Ureter (tissue), 1 donor: ENCODE measurements at regions not wholly inside any gene's neighbourhood (a gene's known extent, or its start where the extent isn't known, plus 50 kb on each side); places are given as distances from the start of the nearest gene placed in this dataset.
"Not testable (repeated sequence)": the region's sequence is repeated elsewhere in the genome, so short reads cannot be mapped to it uniquely, and the experiment has no call there.

Source experiments
- DNase-seq: peaks from one replicate; pipeline ENCODE4 v3.0.0-alpha.2; 2020; ENCODE audit warnings: low spot score
- donor health status: DM: yes; HTN: yes; CAD: no.

GRCh38 chr13:78085434-78086225, 167.0 kb upstream of the EDNRB start:
- no peak for DNase-seq

- no peak for DNase-seq
Measured at GRCh38 chr13:78084401-78084800, 165.8 kb upstream of the EDNRB start.

GRCh38 chr13:78078168-78078567, 159.5 kb upstream of the EDNRB start:
- DNase-seq: no peak

GRCh38 chr13:78067290-78067689, 148.7 kb upstream of the EDNRB start:
- DNase-seq: no peak

- no peak for DNase-seq
Measured at GRCh38 chr13:78065141-78065540, 146.5 kb upstream of the EDNRB start.

- no peak for DNase-seq
Measured at GRCh38 chr13:78061806-78062205, 143.2 kb upstream of the EDNRB start.

GRCh38 chr13:78060966-78061365, 142.3 kb upstream of the EDNRB start:
- no peak for DNase-seq

GRCh38 chr13:78056865-78057264, 138.2 kb upstream of the EDNRB start:
- not testable (repeated sequence) for DNase-seq

- DNase-seq: no peak
Measured at GRCh38 chr13:78054157-78054556, 135.5 kb upstream of the EDNRB start.

- no peak for DNase-seq
Measured at GRCh38 chr13:78047151-78047550, 128.5 kb upstream of the EDNRB start.

- no peak for DNase-seq
Measured at GRCh38 chr13:78046331-78046730, 127.7 kb upstream of the EDNRB start.

GRCh38 chr13:78045916-78046315, 127.3 kb upstream of the EDNRB start:
- DNase-seq: no peak

GRCh38 chr13:78041366-78041765, 122.7 kb upstream of the EDNRB start:
- DNase-seq: not testable (repeated sequence)

- DNase-seq: no peak
Measured at GRCh38 chr13:78040205-78040830, 121.7 kb upstream of the EDNRB start.

GRCh38 chr13:78036841-78037240, 118.2 kb upstream of the EDNRB start:
- no peak for DNase-seq

GRCh38 chr13:78035500-78035899, 116.9 kb upstream of the EDNRB start:
- DNase-seq: no peak

GRCh38 chr13:78033509-78033908, 114.9 kb upstream of the EDNRB start:
- DNase-seq: no peak

GRCh38 chr13:78032132-78032531, 113.5 kb upstream of the EDNRB start:
- DNase-seq: no peak

GRCh38 chr13:78030341-78030896, 111.8 kb upstream of the EDNRB start:
- DNase-seq: no peak

GRCh38 chr13:78029901-78030300, 111.3 kb upstream of the EDNRB start:
- DNase-seq: no peak

GRCh38 chr13:78028960-78029359, 110.3 kb upstream of the EDNRB start:
- no peak for DNase-seq

GRCh38 chr13:78024996-78025395, 106.4 kb upstream of the EDNRB start:
- no peak for DNase-seq
